ENCODE measurements at regions not wholly inside any gene's neighbourhood (a gene's known extent, or its start where the extent isn't known, plus 50 kb on each side); places are given as distances from the start of the nearest gene placed in this dataset.
A peak's percentile ranks its signal among the peaks of the same experiment; 100 is the strongest.

DNA sequence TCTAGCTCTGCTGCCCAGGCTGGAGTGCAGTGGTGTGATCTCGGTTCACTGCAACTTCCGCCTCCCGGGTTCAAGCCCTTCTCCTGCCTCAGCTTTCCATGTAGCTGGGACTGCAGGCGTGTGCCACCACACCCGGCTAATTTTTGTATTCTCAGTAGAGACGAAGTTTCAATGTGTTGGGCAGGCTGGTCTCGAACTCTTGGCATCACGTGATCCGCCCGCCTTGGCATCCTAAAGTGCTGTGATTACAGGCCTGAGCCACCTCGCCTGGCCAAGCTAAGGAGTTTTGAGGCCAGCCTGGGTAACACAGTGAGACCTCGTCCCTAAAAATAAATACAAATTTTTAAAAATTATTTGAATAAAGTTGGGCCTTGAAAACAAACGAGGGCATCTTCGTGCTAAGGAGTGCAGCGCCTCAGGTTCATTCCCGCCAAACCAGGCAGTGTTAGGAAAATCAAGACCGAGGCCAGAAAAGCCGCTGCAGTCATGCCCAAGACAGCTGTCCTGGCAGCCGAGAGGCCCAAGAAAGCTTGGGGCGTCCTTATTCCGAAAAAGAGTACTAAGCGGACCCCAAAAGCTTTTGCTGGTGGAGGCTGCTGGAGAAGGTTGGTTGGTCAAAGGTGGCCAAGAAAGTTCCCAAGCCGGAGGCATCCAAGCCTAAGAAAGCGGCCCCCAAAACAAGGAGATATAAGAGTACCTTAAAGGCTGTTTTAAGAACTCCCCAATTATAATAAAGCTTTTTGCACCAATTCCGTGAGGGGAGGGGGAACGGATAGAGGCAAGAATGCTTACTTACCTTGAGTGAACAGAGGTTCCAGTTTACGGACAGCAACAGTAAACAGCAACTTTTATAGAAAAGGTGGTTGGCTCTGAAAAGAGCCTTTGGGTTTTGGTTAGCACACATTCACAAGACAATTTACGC lies 109.0 kb downstream of the HFE start (continued):
- TF ChIP-seq, protein P1, sequence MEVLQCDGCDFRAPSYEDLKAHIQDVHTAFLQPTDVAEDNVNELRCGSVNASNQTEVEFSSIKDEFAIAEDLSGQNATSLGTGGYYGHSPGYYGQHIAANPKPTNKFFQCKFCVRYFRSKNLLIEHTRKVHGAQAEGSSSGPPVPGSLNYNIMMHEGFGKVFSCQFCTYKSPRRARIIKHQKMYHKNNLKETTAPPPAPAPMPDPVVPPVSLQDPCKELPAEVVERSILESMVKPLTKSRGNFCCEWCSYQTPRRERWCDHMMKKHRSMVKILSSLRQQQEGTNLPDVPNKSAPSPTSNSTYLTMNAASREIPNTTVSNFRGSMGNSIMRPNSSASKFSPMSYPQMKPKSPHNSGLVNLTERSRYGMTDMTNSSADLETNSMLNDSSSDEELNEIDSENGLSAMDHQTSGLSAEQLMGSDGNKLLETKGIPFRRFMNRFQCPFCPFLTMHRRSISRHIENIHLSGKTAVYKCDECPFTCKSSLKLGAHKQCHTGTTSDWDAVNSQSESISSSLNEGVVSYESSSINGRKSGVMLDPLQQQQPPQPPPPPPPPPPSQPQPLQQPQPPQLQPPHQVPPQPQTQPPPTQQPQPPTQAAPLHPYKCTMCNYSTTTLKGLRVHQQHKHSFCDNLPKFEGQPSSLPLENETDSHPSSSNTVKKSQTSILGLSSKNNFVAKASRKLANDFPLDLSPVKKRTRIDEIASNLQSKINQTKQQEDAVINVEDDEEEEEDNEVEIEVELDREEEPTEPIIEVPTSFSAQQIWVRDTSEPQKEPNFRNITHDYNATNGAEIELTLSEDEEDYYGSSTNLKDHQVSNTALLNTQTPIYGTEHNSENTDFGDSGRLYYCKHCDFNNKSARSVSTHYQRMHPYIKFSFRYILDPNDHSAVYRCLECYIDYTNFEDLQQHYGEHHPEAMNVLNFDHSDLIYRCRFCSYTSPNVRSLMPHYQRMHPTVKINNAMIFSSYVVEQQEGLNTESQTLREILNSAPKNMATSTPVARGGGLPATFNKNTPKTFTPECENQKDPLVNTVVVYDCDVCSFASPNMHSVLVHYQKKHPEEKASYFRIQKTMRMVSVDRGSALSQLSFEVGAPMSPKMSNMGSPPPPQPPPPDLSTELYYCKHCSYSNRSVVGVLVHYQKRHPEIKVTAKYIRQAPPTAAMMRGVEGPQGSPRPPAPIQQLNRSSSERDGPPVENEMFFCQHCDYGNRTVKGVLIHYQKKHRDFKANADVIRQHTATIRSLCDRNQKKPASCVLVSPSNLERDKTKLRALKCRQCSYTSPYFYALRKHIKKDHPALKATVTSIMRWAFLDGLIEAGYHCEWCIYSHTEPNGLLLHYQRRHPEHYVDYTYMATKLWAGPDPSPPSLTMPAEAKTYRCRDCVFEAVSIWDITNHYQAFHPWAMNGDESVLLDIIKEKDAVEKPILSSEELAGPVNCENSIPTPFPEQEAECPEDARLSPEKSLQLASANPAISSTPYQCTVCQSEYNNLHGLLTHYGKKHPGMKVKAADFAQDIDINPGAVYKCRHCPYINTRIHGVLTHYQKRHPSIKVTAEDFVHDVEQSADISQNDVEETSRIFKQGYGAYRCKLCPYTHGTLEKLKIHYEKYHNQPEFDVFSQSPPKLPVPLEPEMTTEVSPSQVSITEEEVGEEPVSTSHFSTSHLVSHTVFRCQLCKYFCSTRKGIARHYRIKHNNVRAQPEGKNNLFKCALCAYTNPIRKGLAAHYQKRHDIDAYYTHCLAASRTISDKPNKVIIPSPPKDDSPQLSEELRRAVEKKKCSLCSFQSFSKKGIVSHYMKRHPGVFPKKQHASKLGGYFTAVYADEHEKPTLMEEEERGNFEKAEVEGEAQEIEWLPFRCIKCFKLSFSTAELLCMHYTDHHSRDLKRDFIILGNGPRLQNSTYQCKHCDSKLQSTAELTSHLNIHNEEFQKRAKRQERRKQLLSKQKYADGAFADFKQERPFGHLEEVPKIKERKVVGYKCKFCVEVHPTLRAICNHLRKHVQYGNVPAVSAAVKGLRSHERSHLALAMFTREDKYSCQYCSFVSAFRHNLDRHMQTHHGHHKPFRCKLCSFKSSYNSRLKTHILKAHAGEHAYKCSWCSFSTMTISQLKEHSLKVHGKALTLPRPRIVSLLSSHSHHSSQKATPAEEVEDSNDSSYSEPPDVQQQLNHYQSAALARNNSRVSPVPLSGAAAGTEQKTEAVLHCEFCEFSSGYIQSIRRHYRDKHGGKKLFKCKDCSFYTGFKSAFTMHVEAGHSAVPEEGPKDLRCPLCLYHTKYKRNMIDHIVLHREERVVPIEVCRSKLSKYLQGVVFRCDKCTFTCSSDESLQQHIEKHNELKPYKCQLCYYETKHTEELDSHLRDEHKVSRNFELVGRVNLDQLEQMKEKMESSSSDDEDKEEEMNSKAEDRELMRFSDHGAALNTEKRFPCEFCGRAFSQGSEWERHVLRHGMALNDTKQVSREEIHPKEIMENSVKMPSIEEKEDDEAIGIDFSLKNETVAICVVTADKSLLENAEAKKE (CRISPR knock-in tag; IDR thresholded peaks at IDR 0.05) = no peak

DNA sequence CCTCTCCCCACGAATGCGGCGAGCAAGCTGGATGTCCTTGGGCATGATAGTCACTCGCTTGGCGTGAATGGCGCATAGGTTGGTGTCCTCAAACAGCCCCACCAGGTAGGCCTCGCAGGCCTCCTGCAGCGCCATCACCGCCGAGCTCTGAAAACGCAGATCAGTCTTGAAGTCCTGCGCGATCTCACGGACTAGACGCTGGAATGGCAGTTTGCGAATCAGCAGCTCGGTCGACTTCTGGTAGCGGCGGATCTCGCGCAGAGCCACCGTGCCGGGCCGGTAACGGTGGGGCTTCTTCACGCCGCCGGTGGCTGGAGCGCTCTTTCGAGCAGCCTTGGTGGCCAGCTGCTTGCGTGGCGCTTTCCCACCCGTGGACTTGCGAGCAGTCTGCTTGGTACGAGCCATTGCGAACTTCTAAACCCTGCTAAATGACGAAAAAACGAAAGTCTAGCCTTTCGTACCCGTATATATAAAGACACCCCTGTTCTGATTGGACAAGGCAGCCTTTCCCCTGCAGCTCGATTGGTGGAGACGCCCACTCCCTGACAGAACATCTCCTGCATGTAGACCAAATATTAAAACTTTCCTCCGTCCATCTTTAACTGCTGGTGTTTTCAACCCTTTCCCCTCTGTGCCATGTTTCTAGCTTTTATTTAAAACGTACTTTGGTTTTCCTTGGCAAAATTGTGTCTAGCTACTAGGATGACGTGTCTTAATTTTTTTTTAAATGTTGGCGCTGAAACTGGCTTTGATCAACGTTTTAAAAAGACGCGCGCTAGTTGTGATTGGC lies 109.8 kb downstream of the HFE start:
- Histone ChIP-seq H4K20me1 (replicated peaks; ENCODE audit: insufficient read depth) (no peaks in the 10 kb centered on the region), H3K4me3 (peak overlapping the region; percentile 80), H3K4me1 (ENCODE audit: insufficient read depth) (no peaks in the 10 kb centered on the region), H3K9me2 (ENCODE audit: insufficient read depth) (no peaks in the 10 kb centered on the region), H3K27ac (ENCODE audit: low read depth) (peak overlapping the region; percentile 99), H2AFZ (no peak overlapping the region), H3K36me3 (ENCODE audit: insufficient read depth) (no peaks in the 10 kb centered on the region), H3K4me2 (peak overlapping the region; percentile 80), H3F3A (replicated peaks; ENCODE audit: low read depth) (peaks cover 6% of the 10 kb centered on the region; the same call in 1 of the 2 replicates), H3K27me3 (ENCODE audit: insufficient read depth) (no peaks in the 10 kb centered on the region), H3K79me2 (replicated peaks; ENCODE audit: insufficient read depth) (peaks cover 29% of the 10 kb centered on the region)
- H3K4me3 Mint-ChIP-seq = peak overlapping the region; percentile 99
- peak overlapping the region; percentile 100 for H3K27ac Mint-ChIP-seq
- H3K4me1 Mint-ChIP-seq = peaks cover 29% of the 10 kb centered on the region
- TF ChIP-seq POLR2AphosphoS5 (IDR thresholded peaks at IDR 0.05; ENCODE audit: low read depth) (peak; percentile 87), EZH2phosphoT487 (IDR thresholded peaks at IDR 0.05; ENCODE audit: unreplicated experiment) (no peak)
- ATAC-seq (peak; percentile 45), DNase-seq (ENCODE audit: low spot score) (peak; percentile 86)
- H3K36me3 Mint-ChIP-seq (ENCODE audit: low read depth) = peaks cover 30% of the 10 kb centered on the region
- H3K9me3 Mint-ChIP-seq = peaks cover 17% of the 10 kb centered on the region; the same call in 1 of the 3 replicates
- H3K27me3 Mint-ChIP-seq (ENCODE audit: insufficient read depth, low read depth, poor library complexity) = peaks cover 48% of the 10 kb centered on the region
